CD4-positive, alpha-beta T cell treated with Interleukin-17A for 4 hours (primary cell): ENCODE measurements at regions not wholly inside any gene's neighbourhood (a gene's known extent, or its start where the extent isn't known, plus 50 kb on each side); places are given as distances from the start of the nearest gene placed in this dataset.

ENCODE experiments used
- DNase-seq: peaks from one replicate; pipeline ENCODE4 v3.0.0-alpha.2; 2020; ENCODE audit warnings: mixed read lengths

- DNase-seq, result no peak
These were observed 650.9 kb downstream of the KCNJ2 start for GRCh38 chr17:70820276-70820675.

- no peak for DNase-seq
These were observed 656.2 kb downstream of the KCNJ2 start for GRCh38 chr17:70825321-70826125.

GRCh38 chr17:70829876-70830275 is 660.5 kb downstream of the KCNJ2 start:
- DNase-seq, result no peak

GRCh38 chr17:70834039-70834438 is 664.7 kb downstream of the KCNJ2 start:
- no peak for DNase-seq

- DNase-seq, result no peak
These were observed 679.5 kb downstream of the KCNJ2 start for GRCh38 chr17:70848785-70849184.

GRCh38 chr17:70855401-70856054 is 686.2 kb downstream of the KCNJ2 start:
- DNase-seq, result no peak

- no peak for DNase-seq
These were observed 688.0 kb downstream of the KCNJ2 start for GRCh38 chr17:70857351-70857750.

GRCh38 chr17:70859829-70860228 is 690.5 kb downstream of the KCNJ2 start:
- no peak for DNase-seq

GRCh38 chr17:70862295-70862694 is 693.0 kb downstream of the KCNJ2 start:
- DNase-seq, result no peak

GRCh38 chr17:70863436-70864248 is 694.3 kb downstream of the KCNJ2 start:
- DNase-seq, result no peak

- no peak for DNase-seq
These were observed 696.9 kb downstream of the KCNJ2 start for GRCh38 chr17:70865993-70866804.

GRCh38 chr17:70868149-70868548 is 698.8 kb downstream of the KCNJ2 start:
- DNase-seq, result no peak

- no peak for DNase-seq
These were observed 700.2 kb downstream of the KCNJ2 start for GRCh38 chr17:70869402-70870085.

- no peak for DNase-seq
These were observed 702.0 kb downstream of the KCNJ2 start for GRCh38 chr17:70871180-70871818.

GRCh38 chr17:70872103-70872502 is 702.8 kb downstream of the KCNJ2 start:
- no peak for DNase-seq

- no peak for DNase-seq
These were observed 706.5 kb downstream of the KCNJ2 start for GRCh38 chr17:70875729-70876310.

- DNase-seq, result no peak
These were observed 709.5 kb downstream of the KCNJ2 start for GRCh38 chr17:70878879-70879278.

- no peak for DNase-seq
These were observed 710.1 kb downstream of the KCNJ2 start for GRCh38 chr17:70879401-70879800.

- DNase-seq, result no peak
These were observed 711.8 kb downstream of the KCNJ2 start for GRCh38 chr17:70881093-70881492.

GRCh38 chr17:70882504-70882903 is 713.2 kb downstream of the KCNJ2 start:
- no peak for DNase-seq

- DNase-seq, result no peak
These were observed 717.3 kb downstream of the KCNJ2 start for GRCh38 chr17:70886648-70887047.
